HEK293 (cell line): ENCODE measurements at regions not wholly inside any gene's neighbourhood (a gene's known extent, or its start where the extent isn't known, plus 50 kb on each side); places are given as distances from the start of the nearest gene placed in this dataset.

ENCODE experiments used
- CTCF ChIA-PET: fragments of 350-600 bp; formaldehyde crosslinking; extraction: SDS; loops from one replicate; lab custom pipeline; 2021; ENCODE audit warnings: antibody characterized with exemption; lab: Yijun Ruan, JAX
- POLR2A ChIA-PET: fragments of 300-600 bp; formaldehyde crosslinking; extraction: SDS; loops from one replicate; lab custom pipeline; 2020; ENCODE audit warnings: antibody characterized with exemption, inconsistent platforms; lab: Yijun Ruan, JAX
- H3K27ac ChIP-seq: fragments of 200-500 bp; sonication (Bioruptor generic); 2 replicates; pipeline ENCODE4 v1.5.1; 2014; ENCODE audit warnings: low read depth, low read length, control low read depth, inconsistent platforms; ENCODE audit errors: extremely low read depth
- H3K36me3 ChIP-seq, 2 experiments: fragments of 200-500 bp in 1 of 2; sonication (Bioruptor generic) in 1 of 2; 1 replicate in 1 of 2; 2 replicates in 1 of 2; pipeline ENCODE4 v1.5.1; 2014 to 2017; ENCODE audit warnings: inconsistent platforms in 2 of 2, low read length in 2 of 2; ENCODE audit not compliant: control insufficient read depth in 2 of 2, insufficient read depth in 1 of 2
- H3K4me1 ChIP-seq: fragments of 200-500 bp; sonication (Bioruptor generic); 2 replicates; pipeline ENCODE4 v1.5.1; 2014; ENCODE audit warnings: mild to moderate bottlenecking, low read length, inconsistent platforms; ENCODE audit not compliant: control insufficient read depth, insufficient read depth
- H3K4me3 ChIP-seq: 2 replicates; pipeline ENCODE4 v1.5.1; 2011; ENCODE audit warnings: low read depth, mild to moderate bottlenecking, control low read depth, low read length, moderate library complexity
- H3K9me3 ChIP-seq: fragments of 200-500 bp; sonication (Bioruptor generic); 2 replicates; pipeline ENCODE4 v1.5.1; 2014; ENCODE audit warnings: low read depth, low read length, inconsistent platforms; ENCODE audit not compliant: control insufficient read depth, insufficient read depth
- GFI1B ChIP-seq: fragments of 450-650 bp; formaldehyde crosslinking; IDR thresholded peaks from 2 replicates; pipeline ENCODE4 v1.5.1; 2016; ENCODE audit warnings: missing biosample characterization, missing genetic modification characterization
- KLF7 ChIP-seq: fragments of 450-650 bp; formaldehyde crosslinking; IDR thresholded peaks from 2 replicates; pipeline ENCODE4 v1.5.1; 2016; ENCODE audit warnings: missing biosample characterization, missing genetic modification characterization, borderline replicate concordance
- SCRT1 ChIP-seq: fragments of 450-650 bp; formaldehyde crosslinking; IDR thresholded peaks from 2 replicates; pipeline ENCODE4 v1.5.1; 2016; ENCODE audit warnings: missing biosample characterization, missing genetic modification characterization, borderline replicate concordance
- SCRT2 ChIP-seq: fragments of 450-650 bp; formaldehyde crosslinking; IDR thresholded peaks from 2 replicates; pipeline ENCODE4 v1.5.1; 2016; ENCODE audit warnings: missing biosample characterization, missing genetic modification characterization
- TCF7L2 ChIP-seq: IDR thresholded peaks from 2 replicates; pipeline ENCODE4 v1.6.1; 2011; ENCODE audit warnings: low read depth, mild to moderate bottlenecking, inconsistent platforms, low read length, moderate library complexity, borderline replicate concordance
- ZBTB1 ChIP-seq: fragments of 450-650 bp; formaldehyde crosslinking; IDR thresholded peaks from 2 replicates; pipeline ENCODE4 v1.5.1; 2016; ENCODE audit warnings: missing biosample characterization, missing genetic modification characterization
- ZFHX2 ChIP-seq: fragments of 450-650 bp; formaldehyde crosslinking; conservative IDR thresholded peaks from 2 replicates; pipeline ENCODE4 v1.5.1; 2016; ENCODE audit warnings: missing biosample characterization, missing genetic modification characterization
- ZNF140 ChIP-seq: fragments of 450-650 bp; formaldehyde crosslinking; IDR thresholded peaks from 2 replicates; pipeline ENCODE4 v1.5.1; 2016; ENCODE audit warnings: missing biosample characterization, missing genetic modification characterization
- ZNF350 ChIP-seq: fragments of 450-650 bp; formaldehyde crosslinking; IDR thresholded peaks from 2 replicates; pipeline ENCODE4 v1.5.0; 2017; ENCODE audit warnings: missing biosample characterization, mild to moderate bottlenecking, missing genetic modification characterization
- ZNF48 ChIP-seq: fragments of 450-650 bp; formaldehyde crosslinking; IDR thresholded peaks from 2 replicates; pipeline ENCODE4 v1.5.1; 2016; ENCODE audit warnings: missing biosample characterization, missing genetic modification characterization
- ZNF621 ChIP-seq: fragments of 450-650 bp; formaldehyde crosslinking; IDR thresholded peaks from 2 replicates; pipeline ENCODE4 v1.5.1; 2017; ENCODE audit warnings: missing biosample characterization, missing genetic modification characterization
- ZNF792 ChIP-seq: fragments of 450-650 bp; formaldehyde crosslinking; IDR thresholded peaks from 2 replicates; pipeline ENCODE4 v1.5.1; 2016; ENCODE audit warnings: missing biosample characterization, missing genetic modification characterization
- ZSCAN23 ChIP-seq: fragments of 450-650 bp; formaldehyde crosslinking; IDR thresholded peaks from 2 replicates; pipeline ENCODE4 v1.5.1; 2016; ENCODE audit warnings: missing biosample characterization, missing genetic modification characterization
- ZXDB ChIP-seq: fragments of 450-650 bp; formaldehyde crosslinking; IDR thresholded peaks from 2 replicates; pipeline ENCODE4 v1.5.1; 2016; ENCODE audit warnings: missing biosample characterization, missing genetic modification characterization
- TF ChIP-seq, protein P1 (sequence below): fragments of 450-650 bp; formaldehyde crosslinking; IDR thresholded peaks from 2 replicates; pipeline ENCODE4 v1.5.1; 2016; ENCODE audit warnings: missing biosample characterization, missing genetic modification characterization
- TF ChIP-seq, protein P2 (sequence below): fragments of 450-650 bp; formaldehyde crosslinking; IDR thresholded peaks from 2 replicates; pipeline ENCODE4 v1.5.1; 2016; ENCODE audit warnings: missing biosample characterization, missing genetic modification characterization
- TF ChIP-seq, protein P3 (sequence below): fragments of 450-650 bp; IDR thresholded peaks from 2 replicates; pipeline ENCODE4 v1.5.1; 2018; ENCODE audit warnings: missing biosample characterization, missing genetic modification characterization
- TF ChIP-seq, protein P4 (sequence below): fragments of 450-650 bp; formaldehyde crosslinking; IDR thresholded peaks from 2 replicates; pipeline ENCODE4 v1.5.1; 2016; ENCODE audit warnings: missing biosample characterization, missing genetic modification characterization, borderline replicate concordance

DNA sequence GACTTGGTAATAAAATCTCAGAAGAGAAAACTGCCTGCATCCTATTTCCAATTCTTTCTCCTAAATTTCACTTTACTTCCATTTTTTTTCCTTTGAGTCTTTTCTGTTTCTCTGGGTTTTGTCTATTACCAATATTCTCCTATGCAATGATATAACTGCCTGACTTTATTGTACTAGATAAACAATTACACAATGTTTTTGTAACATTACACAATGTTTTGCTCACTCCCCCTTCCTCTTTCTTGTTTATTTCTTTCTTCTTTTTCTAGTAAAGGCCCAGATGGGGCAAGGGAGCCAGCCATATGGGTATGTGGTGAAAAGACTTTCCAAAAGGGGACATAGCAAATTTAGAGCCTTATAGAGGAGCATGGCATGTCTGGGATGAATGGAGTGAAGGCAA lies 278.7 kb upstream of the PHYHIPL start (continued):
- TF ChIP-seq ZSCAN23 (tag by site-specific recombination) (no peak), ZXDB (tag by site-specific recombination) (no peak), ZNF350 (no peak), ZFHX2 (no peak)
- TF ChIP-seq, protein P1, sequence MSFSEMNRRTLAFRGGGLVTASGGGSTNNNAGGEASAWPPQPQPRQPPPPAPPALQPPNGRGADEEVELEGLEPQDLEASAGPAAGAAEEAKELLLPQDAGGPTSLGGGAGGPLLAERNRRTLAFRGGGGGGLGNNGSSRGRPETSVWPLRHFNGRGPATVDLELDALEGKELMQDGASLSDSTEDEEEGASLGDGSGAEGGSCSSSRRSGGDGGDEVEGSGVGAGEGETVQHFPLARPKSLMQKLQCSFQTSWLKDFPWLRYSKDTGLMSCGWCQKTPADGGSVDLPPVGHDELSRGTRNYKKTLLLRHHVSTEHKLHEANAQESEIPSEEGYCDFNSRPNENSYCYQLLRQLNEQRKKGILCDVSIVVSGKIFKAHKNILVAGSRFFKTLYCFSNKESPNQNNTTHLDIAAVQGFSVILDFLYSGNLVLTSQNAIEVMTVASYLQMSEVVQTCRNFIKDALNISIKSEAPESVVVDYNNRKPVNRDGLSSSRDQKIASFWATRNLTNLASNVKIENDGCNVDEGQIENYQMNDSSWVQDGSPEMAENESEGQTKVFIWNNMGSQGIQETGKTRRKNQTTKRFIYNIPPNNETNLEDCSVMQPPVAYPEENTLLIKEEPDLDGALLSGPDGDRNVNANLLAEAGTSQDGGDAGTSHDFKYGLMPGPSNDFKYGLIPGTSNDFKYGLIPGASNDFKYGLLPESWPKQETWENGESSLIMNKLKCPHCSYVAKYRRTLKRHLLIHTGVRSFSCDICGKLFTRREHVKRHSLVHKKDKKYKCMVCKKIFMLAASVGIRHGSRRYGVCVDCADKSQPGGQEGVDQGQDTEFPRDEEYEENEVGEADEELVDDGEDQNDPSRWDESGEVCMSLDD, result no peak
- TF ChIP-seq, protein P2, sequence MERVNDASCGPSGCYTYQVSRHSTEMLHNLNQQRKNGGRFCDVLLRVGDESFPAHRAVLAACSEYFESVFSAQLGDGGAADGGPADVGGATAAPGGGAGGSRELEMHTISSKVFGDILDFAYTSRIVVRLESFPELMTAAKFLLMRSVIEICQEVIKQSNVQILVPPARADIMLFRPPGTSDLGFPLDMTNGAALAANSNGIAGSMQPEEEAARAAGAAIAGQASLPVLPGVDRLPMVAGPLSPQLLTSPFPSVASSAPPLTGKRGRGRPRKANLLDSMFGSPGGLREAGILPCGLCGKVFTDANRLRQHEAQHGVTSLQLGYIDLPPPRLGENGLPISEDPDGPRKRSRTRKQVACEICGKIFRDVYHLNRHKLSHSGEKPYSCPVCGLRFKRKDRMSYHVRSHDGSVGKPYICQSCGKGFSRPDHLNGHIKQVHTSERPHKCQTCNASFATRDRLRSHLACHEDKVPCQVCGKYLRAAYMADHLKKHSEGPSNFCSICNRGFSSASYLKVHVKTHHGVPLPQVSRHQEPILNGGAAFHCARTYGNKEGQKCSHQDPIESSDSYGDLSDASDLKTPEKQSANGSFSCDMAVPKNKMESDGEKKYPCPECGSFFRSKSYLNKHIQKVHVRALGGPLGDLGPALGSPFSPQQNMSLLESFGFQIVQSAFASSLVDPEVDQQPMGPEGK (tag by site-specific recombination), result no peak

DNA sequence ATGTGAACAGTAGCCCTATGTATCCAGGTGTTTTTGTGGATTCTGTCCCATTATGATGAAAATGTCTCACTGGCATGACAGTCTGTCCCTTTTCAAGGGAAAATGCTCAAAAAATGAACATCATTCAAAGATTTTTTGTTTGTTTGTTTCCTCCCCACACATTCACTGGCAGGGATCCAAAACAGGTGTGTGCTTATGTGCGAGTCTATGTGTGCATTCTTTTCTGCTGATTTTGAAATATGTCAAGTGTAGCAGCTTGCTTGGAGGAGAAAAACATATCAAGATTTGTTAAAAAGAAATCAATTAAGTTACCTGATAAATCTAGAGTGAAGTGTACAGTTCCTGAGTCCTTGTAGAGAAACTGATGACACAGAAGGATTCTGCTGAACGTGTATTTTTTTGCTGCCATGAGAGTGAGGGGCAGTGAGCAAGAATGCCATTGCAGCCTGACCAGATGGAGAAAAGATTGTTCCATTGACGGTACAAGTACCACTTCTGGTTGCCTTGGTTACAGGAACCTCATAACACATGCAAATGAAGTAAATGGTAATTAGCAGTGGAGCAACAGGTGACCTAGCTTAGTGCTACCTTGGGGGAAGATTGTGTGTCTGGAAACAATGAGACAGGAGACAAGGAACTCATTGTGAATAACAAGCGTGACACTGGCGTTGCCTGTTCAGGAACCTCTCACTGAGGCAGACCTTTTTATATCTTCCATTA lies 277.4 kb upstream of the PHYHIPL start:
- Histone ChIP-seq H3K9me3 (no peaks in the 10 kb centered on the region), H3K36me3 (no peaks in the 10 kb centered on the region), H3K27ac (no peak overlapping the region)
- CTCF ChIA-PET, result no interaction called here
- peak; percentile 53; the same call in 1 of the 2 replicates for TF ChIP-seq SCRT2 (tag by site-specific recombination)
- TF ChIP-seq SCRT1 (tag by site-specific recombination), result 0 out of 2 replicates have a peak, but pooled peaks have one; percentile 34
- no peak for TF ChIP-seq ZNF792 (tag by site-specific recombination)
- TF ChIP-seq, protein P3, sequence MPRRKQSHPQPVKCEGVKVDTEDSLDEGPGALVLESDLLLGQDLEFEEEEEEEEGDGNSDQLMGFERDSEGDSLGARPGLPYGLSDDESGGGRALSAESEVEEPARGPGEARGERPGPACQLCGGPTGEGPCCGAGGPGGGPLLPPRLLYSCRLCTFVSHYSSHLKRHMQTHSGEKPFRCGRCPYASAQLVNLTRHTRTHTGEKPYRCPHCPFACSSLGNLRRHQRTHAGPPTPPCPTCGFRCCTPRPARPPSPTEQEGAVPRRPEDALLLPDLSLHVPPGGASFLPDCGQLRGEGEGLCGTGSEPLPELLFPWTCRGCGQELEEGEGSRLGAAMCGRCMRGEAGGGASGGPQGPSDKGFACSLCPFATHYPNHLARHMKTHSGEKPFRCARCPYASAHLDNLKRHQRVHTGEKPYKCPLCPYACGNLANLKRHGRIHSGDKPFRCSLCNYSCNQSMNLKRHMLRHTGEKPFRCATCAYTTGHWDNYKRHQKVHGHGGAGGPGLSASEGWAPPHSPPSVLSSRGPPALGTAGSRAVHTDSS, result no peak
- no peak for TF ChIP-seq ZNF140 (tag by site-specific recombination)
- TF ChIP-seq, all 188 proteins: peak for 2
- POLR2A ChIA-PET, result no interaction called here
- Histone ChIP-seq H3K4me3 (no peak overlapping the region), H3K4me1 (no peaks in the 10 kb centered on the region)

DNA sequence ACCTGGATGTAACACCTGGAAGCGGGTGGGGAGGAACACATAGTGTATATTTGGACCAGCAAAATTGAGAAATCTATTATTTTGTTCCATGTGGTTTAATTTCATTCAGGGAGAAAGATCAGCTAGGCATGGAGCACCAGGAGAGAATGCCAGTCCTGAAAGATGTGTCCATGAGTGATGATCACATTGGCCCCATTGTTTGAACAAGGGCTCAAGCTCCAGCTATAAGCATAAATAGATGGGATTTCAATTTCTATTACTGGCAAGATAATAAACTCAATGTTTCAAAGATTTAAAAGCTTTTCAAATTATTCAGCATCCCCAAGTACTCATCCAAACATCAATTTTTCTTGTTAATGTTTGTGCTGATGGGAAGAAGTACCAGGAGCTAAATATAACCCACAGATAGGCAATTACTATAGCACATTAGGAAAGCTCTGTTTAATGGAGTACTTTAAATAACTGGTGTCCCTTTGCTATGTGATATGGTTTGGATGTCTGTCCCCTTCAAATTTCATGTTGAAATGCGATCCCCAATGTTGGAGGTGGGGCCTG lies 275.3 kb upstream of the PHYHIPL start:
- POLR2A ChIA-PET, result no interaction called here
- no peaks in the 10 kb centered on the region for H3K4me1 ChIP-seq
- CTCF ChIA-PET, result no interaction called here
- H3K4me3 ChIP-seq, result no peak overlapping the region
- H3K36me3 ChIP-seq, result no peaks in the 10 kb centered on the region
- no peak overlapping the region for H3K27ac ChIP-seq
- H3K9me3 ChIP-seq, result no peaks in the 10 kb centered on the region
- TF ChIP-seq ZNF621 (tag by site-specific recombination) (no peak), GFI1B (no peak), ZNF48 (tag by site-specific recombination) (no peak), KLF7 (tag by site-specific recombination) (no peak), TCF7L2 (no peak), ZBTB1 (tag by site-specific recombination) (no peak)
- TF ChIP-seq, protein P4, sequence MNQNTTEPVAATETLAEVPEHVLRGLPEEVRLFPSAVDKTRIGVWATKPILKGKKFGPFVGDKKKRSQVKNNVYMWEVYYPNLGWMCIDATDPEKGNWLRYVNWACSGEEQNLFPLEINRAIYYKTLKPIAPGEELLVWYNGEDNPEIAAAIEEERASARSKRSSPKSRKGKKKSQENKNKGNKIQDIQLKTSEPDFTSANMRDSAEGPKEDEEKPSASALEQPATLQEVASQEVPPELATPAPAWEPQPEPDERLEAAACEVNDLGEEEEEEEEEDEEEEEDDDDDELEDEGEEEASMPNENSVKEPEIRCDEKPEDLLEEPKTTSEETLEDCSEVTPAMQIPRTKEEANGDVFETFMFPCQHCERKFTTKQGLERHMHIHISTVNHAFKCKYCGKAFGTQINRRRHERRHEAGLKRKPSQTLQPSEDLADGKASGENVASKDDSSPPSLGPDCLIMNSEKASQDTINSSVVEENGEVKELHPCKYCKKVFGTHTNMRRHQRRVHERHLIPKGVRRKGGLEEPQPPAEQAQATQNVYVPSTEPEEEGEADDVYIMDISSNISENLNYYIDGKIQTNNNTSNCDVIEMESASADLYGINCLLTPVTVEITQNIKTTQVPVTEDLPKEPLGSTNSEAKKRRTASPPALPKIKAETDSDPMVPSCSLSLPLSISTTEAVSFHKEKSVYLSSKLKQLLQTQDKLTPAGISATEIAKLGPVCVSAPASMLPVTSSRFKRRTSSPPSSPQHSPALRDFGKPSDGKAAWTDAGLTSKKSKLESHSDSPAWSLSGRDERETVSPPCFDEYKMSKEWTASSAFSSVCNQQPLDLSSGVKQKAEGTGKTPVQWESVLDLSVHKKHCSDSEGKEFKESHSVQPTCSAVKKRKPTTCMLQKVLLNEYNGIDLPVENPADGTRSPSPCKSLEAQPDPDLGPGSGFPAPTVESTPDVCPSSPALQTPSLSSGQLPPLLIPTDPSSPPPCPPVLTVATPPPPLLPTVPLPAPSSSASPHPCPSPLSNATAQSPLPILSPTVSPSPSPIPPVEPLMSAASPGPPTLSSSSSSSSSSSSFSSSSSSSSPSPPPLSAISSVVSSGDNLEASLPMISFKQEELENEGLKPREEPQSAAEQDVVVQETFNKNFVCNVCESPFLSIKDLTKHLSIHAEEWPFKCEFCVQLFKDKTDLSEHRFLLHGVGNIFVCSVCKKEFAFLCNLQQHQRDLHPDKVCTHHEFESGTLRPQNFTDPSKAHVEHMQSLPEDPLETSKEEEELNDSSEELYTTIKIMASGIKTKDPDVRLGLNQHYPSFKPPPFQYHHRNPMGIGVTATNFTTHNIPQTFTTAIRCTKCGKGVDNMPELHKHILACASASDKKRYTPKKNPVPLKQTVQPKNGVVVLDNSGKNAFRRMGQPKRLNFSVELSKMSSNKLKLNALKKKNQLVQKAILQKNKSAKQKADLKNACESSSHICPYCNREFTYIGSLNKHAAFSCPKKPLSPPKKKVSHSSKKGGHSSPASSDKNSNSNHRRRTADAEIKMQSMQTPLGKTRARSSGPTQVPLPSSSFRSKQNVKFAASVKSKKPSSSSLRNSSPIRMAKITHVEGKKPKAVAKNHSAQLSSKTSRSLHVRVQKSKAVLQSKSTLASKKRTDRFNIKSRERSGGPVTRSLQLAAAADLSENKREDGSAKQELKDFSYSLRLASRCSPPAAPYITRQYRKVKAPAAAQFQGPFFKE (tag by site-specific recombination), result no peak
